ENCODE measurements at regions not wholly inside any gene's neighbourhood (a gene's known extent, or its start where the extent isn't known, plus 50 kb on each side); places are given as distances from the start of the nearest gene placed in this dataset.

- no peaks in the 10 kb centered on the region for H3K79me2 ChIP-seq (ENCODE audit: low read length)
- H3K9me3 ChIP-seq (replicated peaks; ENCODE audit: insufficient read depth, low read length), result no peaks in the 10 kb centered on the region
- H3K4me3 ChIP-seq (ENCODE audit: low read length), result peak overlapping the region; percentile 25
- H3K36me3 ChIP-seq (replicated peaks; ENCODE audit: insufficient read depth, low read length), result no peaks in the 10 kb centered on the region
- TF ChIP-seq CTCF (IDR thresholded peaks at IDR 0.05; ENCODE audit: low read length) (no peak), EZH2 (optimal IDR thresholded peaks at IDR 0.05; ENCODE audit: low read depth, low read length) (no peak), EZH2phosphoT487 (IDR thresholded peaks at IDR 0.05; ENCODE audit: low read length) (no peak)
- peaks cover 30% of the 10 kb centered on the region for H3K4me1 ChIP-seq (ENCODE audit: low read length)
- peak overlapping the region; percentile 89 for H3K27ac ChIP-seq (ENCODE audit: low read length)
- peak overlapping the region; percentile 68 for H3K4me2 ChIP-seq (ENCODE audit: low read depth, low read length)
- H3K9me2 ChIP-seq (replicated peaks; ENCODE audit: insufficient read depth, low read length), result no peaks in the 10 kb centered on the region
- H2AFZ ChIP-seq (ENCODE audit: low read length), result peak overlapping the region; percentile 67
- H4K20me1 ChIP-seq (ENCODE audit: insufficient read depth, low read length), result no peaks in the 10 kb centered on the region
- peak; percentile 96 for DNase-seq
- H3F3A ChIP-seq (ENCODE audit: insufficient read depth, low read length), result peaks cover 11% of the 10 kb centered on the region
- peak overlapping the region; percentile 43; the same call in 1 of the 2 replicates for H3K9ac ChIP-seq (ENCODE audit: low read length)
- H3K27me3 ChIP-seq (replicated peaks; ENCODE audit: insufficient read depth, low read length), result no peaks in the 10 kb centered on the region
Measured at GRCh38 chr2:65922030-65922429, 489.6 kb upstream of the SPRED2 start.

- TF ChIP-seq CTCF (IDR thresholded peaks at IDR 0.05; ENCODE audit: low read length), result no peak
- no peak for TF ChIP-seq EZH2phosphoT487 (IDR thresholded peaks at IDR 0.05; ENCODE audit: low read length)
- TF ChIP-seq EZH2 (optimal IDR thresholded peaks at IDR 0.05; ENCODE audit: low read depth, low read length), result no peak
- Histone ChIP-seq H3K27ac (ENCODE audit: low read length) (no peak overlapping the region; the same call in 1 of the 2 replicates), H3K4me3 (ENCODE audit: low read length) (no peak overlapping the region), H3K4me2 (ENCODE audit: low read depth, low read length) (no peak overlapping the region; the same call in 1 of the 2 replicates), H2AFZ (ENCODE audit: low read length) (no peak overlapping the region), H3K27me3 (replicated peaks; ENCODE audit: insufficient read depth, low read length) (no peaks in the 10 kb centered on the region), H3K36me3 (replicated peaks; ENCODE audit: insufficient read depth, low read length) (no peaks in the 10 kb centered on the region), H3K9ac (ENCODE audit: low read length) (no peak overlapping the region), H3K79me2 (ENCODE audit: low read length) (no peaks in the 10 kb centered on the region), H3K9me3 (replicated peaks; ENCODE audit: insufficient read depth, low read length) (no peaks in the 10 kb centered on the region), H3K9me2 (replicated peaks; ENCODE audit: insufficient read depth, low read length) (no peaks in the 10 kb centered on the region), H3F3A (ENCODE audit: insufficient read depth, low read length) (peaks cover 11% of the 10 kb centered on the region), H3K4me1 (ENCODE audit: low read length) (peaks cover 30% of the 10 kb centered on the region), H4K20me1 (ENCODE audit: insufficient read depth, low read length) (no peaks in the 10 kb centered on the region)
- DNase-seq, result no peak
Measured at GRCh38 chr2:65921116-65921515, 488.7 kb upstream of the SPRED2 start.

GRCh38 chr2:65920659-65921058 lies 488.3 kb upstream of the SPRED2 start:
- H4K20me1 ChIP-seq (ENCODE audit: insufficient read depth, low read length), result no peaks in the 10 kb centered on the region
- H3K4me3 ChIP-seq (ENCODE audit: low read length), result no peak overlapping the region
- H3K9ac ChIP-seq (ENCODE audit: low read length), result no peak overlapping the region
- peaks cover 30% of the 10 kb centered on the region for H3K4me1 ChIP-seq (ENCODE audit: low read length)
- peaks cover 11% of the 10 kb centered on the region for H3F3A ChIP-seq (ENCODE audit: insufficient read depth, low read length)
- no peak overlapping the region for H3K4me2 ChIP-seq (ENCODE audit: low read depth, low read length)
- H3K79me2 ChIP-seq (ENCODE audit: low read length), result no peaks in the 10 kb centered on the region
- no peaks in the 10 kb centered on the region for H3K9me2 ChIP-seq (replicated peaks; ENCODE audit: insufficient read depth, low read length)
- TF ChIP-seq EZH2 (optimal IDR thresholded peaks at IDR 0.05; ENCODE audit: low read depth, low read length), result no peak
- no peak overlapping the region for H2AFZ ChIP-seq (ENCODE audit: low read length)
- no peak overlapping the region for H3K27ac ChIP-seq (ENCODE audit: low read length)
- no peaks in the 10 kb centered on the region for H3K27me3 ChIP-seq (replicated peaks; ENCODE audit: insufficient read depth, low read length)
- DNase-seq, result no peak
- no peaks in the 10 kb centered on the region for H3K9me3 ChIP-seq (replicated peaks; ENCODE audit: insufficient read depth, low read length)
- H3K36me3 ChIP-seq (replicated peaks; ENCODE audit: insufficient read depth, low read length), result no peaks in the 10 kb centered on the region

GRCh38 chr2:65919550-65920188 lies 487.3 kb upstream of the SPRED2 start:
- no peak for DNase-seq
- no peaks in the 10 kb centered on the region for H3K79me2 ChIP-seq (ENCODE audit: low read length)
- H3K9me2 ChIP-seq (replicated peaks; ENCODE audit: insufficient read depth, low read length), result no peaks in the 10 kb centered on the region
- no peaks in the 10 kb centered on the region for H3K27me3 ChIP-seq (replicated peaks; ENCODE audit: insufficient read depth, low read length)
- H3K4me1 ChIP-seq (ENCODE audit: low read length), result peaks cover 30% of the 10 kb centered on the region
- no peak for TF ChIP-seq EZH2 (optimal IDR thresholded peaks at IDR 0.05; ENCODE audit: low read depth, low read length)
- TF ChIP-seq EZH2phosphoT487 (IDR thresholded peaks at IDR 0.05; ENCODE audit: low read length), result no peak
- no peak; the same call in 1 of the 2 replicates for TF ChIP-seq CTCF (IDR thresholded peaks at IDR 0.05; ENCODE audit: low read length)
- H3K9me3 ChIP-seq (replicated peaks; ENCODE audit: insufficient read depth, low read length), result no peaks in the 10 kb centered on the region
- no peak overlapping the region for H3K4me2 ChIP-seq (ENCODE audit: low read depth, low read length)
- H3K27ac ChIP-seq (ENCODE audit: low read length), result no peak overlapping the region
- H2AFZ ChIP-seq (ENCODE audit: low read length), result no peak overlapping the region
- H3K36me3 ChIP-seq (replicated peaks; ENCODE audit: insufficient read depth, low read length), result no peaks in the 10 kb centered on the region
- H3K4me3 ChIP-seq (ENCODE audit: low read length), result no peak overlapping the region
- no peak overlapping the region for H3K9ac ChIP-seq (ENCODE audit: low read length)
- peaks cover 11% of the 10 kb centered on the region for H3F3A ChIP-seq (ENCODE audit: insufficient read depth, low read length)
- H4K20me1 ChIP-seq (ENCODE audit: insufficient read depth, low read length), result no peaks in the 10 kb centered on the region
